Activated CD8-positive, alpha-beta memory T cell treated with anti-CD3 and anti-CD28 coated beads, Interleukin-2, amount 50 U/mL, for 48 hours (primary cell): ENCODE measurements at regions not wholly inside any gene's neighbourhood (a gene's known extent, or its start where the extent isn't known, plus 50 kb on each side); places are given as distances from the start of the nearest gene placed in this dataset.
"Not testable (repeated sequence)": the region's sequence is repeated elsewhere in the genome, so short reads cannot be mapped to it uniquely, and the experiment has no call there.

Experiments used
- DNase-seq: peaks from one replicate; pipeline ENCODE4 v3.0.0-alpha.2; 2020

GRCh38 chr13:63542770-63543169 is 2127.1 kb upstream of the PCDH20 start:
- DNase-seq, result no peak

GRCh38 chr13:63541336-63541735 is 2125.7 kb upstream of the PCDH20 start:
- no peak for DNase-seq

- DNase-seq, result no peak
These were observed 2124.4 kb upstream of the PCDH20 start for GRCh38 chr13:63540061-63540460.

GRCh38 chr13:63517371-63517770 is 2101.7 kb upstream of the PCDH20 start:
- DNase-seq, result no peak

- DNase-seq, result no peak
These were observed 2100.5 kb upstream of the PCDH20 start for GRCh38 chr13:63516124-63516523.

GRCh38 chr13:63514886-63515285 is 2099.2 kb upstream of the PCDH20 start:
- no peak for DNase-seq

GRCh38 chr13:63512095-63512494 is 2096.4 kb upstream of the PCDH20 start:
- no peak for DNase-seq

- DNase-seq, result no peak
These were observed 2086.1 kb upstream of the PCDH20 start for GRCh38 chr13:63501702-63502101.

GRCh38 chr13:63497601-63498000 is 2082.0 kb upstream of the PCDH20 start:
- DNase-seq, result no peak

GRCh38 chr13:63492604-63493003 is 2077.0 kb upstream of the PCDH20 start:
- DNase-seq, result no peak

GRCh38 chr13:63490149-63490548 is 2074.5 kb upstream of the PCDH20 start:
- no peak for DNase-seq

GRCh38 chr13:63481334-63481733 is 2065.7 kb upstream of the PCDH20 start:
- no peak for DNase-seq

GRCh38 chr13:63472711-63473110 is 2057.1 kb upstream of the PCDH20 start:
- DNase-seq, result no peak

- DNase-seq, result no peak
These were observed 2048.3 kb upstream of the PCDH20 start for GRCh38 chr13:63463782-63464610.

- no peak for DNase-seq
These were observed 2044.9 kb upstream of the PCDH20 start for GRCh38 chr13:63460462-63461090.

GRCh38 chr13:63457186-63457585 is 2041.5 kb upstream of the PCDH20 start:
- no peak for DNase-seq

- no peak for DNase-seq
These were observed 2040.3 kb upstream of the PCDH20 start for GRCh38 chr13:63455938-63456337.

GRCh38 chr13:63449550-63449949 is 2033.9 kb upstream of the PCDH20 start:
- DNase-seq, result no peak

- no peak for DNase-seq
These were observed 2033.0 kb upstream of the PCDH20 start for GRCh38 chr13:63448692-63449091.

- no peak for DNase-seq
These were observed 2030.7 kb upstream of the PCDH20 start for GRCh38 chr13:63446329-63446728.

GRCh38 chr13:63444225-63444624 is 2028.6 kb upstream of the PCDH20 start:
- not testable (repeated sequence) for DNase-seq

GRCh38 chr13:63438951-63439350 is 2023.3 kb upstream of the PCDH20 start:
- no peak for DNase-seq

GRCh38 chr13:63436325-63436668 is 2020.6 kb upstream of the PCDH20 start:
- DNase-seq, result no peak

GRCh38 chr13:63435667-63436324 is 2020.1 kb upstream of the PCDH20 start:
- DNase-seq, result no peak
